Liver (tissue), 8 donors: ENCODE measurements at regions not wholly inside any gene's neighbourhood (a gene's known extent, or its start where the extent isn't known, plus 50 kb on each side); places are given as distances from the start of the nearest gene placed in this dataset.

Experiments
- DNase-seq: peaks from one replicate; pipeline ENCODE4 v3.0.0-alpha.2; 2017; ENCODE audit warnings: low spot score
- H3K27ac ChIP-seq, 2 donors: one replicate each; pipeline ENCODE4 v1.7.0; 2013; ENCODE audit warnings: inconsistent platforms in 2 of 2, low read length in 2 of 2, control low read depth in 1 of 2, low read depth in 1 of 2, mild to moderate bottlenecking in 1 of 2
- H3K27me3 ChIP-seq, 4 donors: one replicate each; pipeline versions ENCODE4 v1.6.1 to v1.7.0; 2013; ENCODE audit warnings: low read length in 3 of 4, inconsistent platforms in 1 of 4, mild to moderate bottlenecking in 1 of 4, moderate library complexity in 1 of 4; ENCODE audit not compliant: control insufficient read depth in 4 of 4, insufficient read depth in 4 of 4
- H3K36me3 ChIP-seq, 4 donors: one replicate each; pipeline versions ENCODE4 v1.6.1 to v1.7.0; 2013; ENCODE audit warnings: low read length in 3 of 4, mild to moderate bottlenecking in 3 of 4, low read depth in 1 of 4, moderate library complexity in 1 of 4; ENCODE audit not compliant: control insufficient read depth in 4 of 4, insufficient read depth in 3 of 4
- H3K4me1 ChIP-seq, 4 donors: one replicate each; pipeline versions ENCODE4 v1.6.1 to v1.7.0; 2013; ENCODE audit warnings: low read length in 3 of 4, mild to moderate bottlenecking in 3 of 4, moderate library complexity in 1 of 4; ENCODE audit not compliant: control insufficient read depth in 4 of 4, insufficient read depth in 4 of 4
- H3K4me3 ChIP-seq, 3 donors: one replicate each; pipeline versions ENCODE4 v1.6.1 to v1.7.0; 2013; ENCODE audit warnings: low read length in 3 of 3, control low read depth in 1 of 3, low read depth in 1 of 3, mild to moderate bottlenecking in 1 of 3
- H3K9ac ChIP-seq, 2 donors: one replicate each; pipeline ENCODE4 v1.7.0; 2013; ENCODE audit warnings: low read length in 2 of 2, mild to moderate bottlenecking in 2 of 2, moderate library complexity in 2 of 2, control low read depth in 1 of 2, low read depth in 1 of 2
- H3K9me3 ChIP-seq, 4 donors: one replicate each; pipeline versions ENCODE4 v1.6.1 to v1.7.0; 2013; ENCODE audit warnings: low read length in 3 of 4; ENCODE audit not compliant: control insufficient read depth in 4 of 4
- ATF3 ChIP-seq: IDR thresholded peaks from 2 replicates; pipeline ENCODE4 v1.6.1; 2016; ENCODE audit warnings: antibody characterized with exemption
- CTCF ChIP-seq: fragments of 150-350 bp; IDR thresholded peaks from 2 replicates; pipeline ENCODE4 v1.5.1; 2017; ENCODE audit warnings: improper control_type of control experiment, low read depth, low read length; ENCODE audit not compliant: missing input control
- EGR1 ChIP-seq, 2 donors: IDR thresholded peaks; 2 replicates each; pipeline ENCODE4 v1.6.1; 2016 to 2018; ENCODE audit warnings: antibody characterized with exemption in 2 of 2, low read depth in 2 of 2
- FOXA2 ChIP-seq: IDR thresholded peaks from 2 replicates; pipeline ENCODE4 v1.6.1; 2016; ENCODE audit warnings: antibody characterized with exemption
- GABPA ChIP-seq, 2 donors: IDR thresholded peaks in 1 of 2; conservative IDR thresholded peaks in 1 of 2; 2 replicates each; pipeline ENCODE4 v1.6.1; 2016; ENCODE audit warnings: antibody characterized with exemption in 2 of 2, mild to moderate bottlenecking in 1 of 2, moderate library complexity in 1 of 2
- HNF4A ChIP-seq, 2 donors: conservative IDR thresholded peaks; 2 replicates each; pipeline ENCODE4 v1.6.1; 2016; ENCODE audit warnings: antibody characterized with exemption in 2 of 2, mild to moderate bottlenecking in 2 of 2
- HNF4G ChIP-seq: IDR thresholded peaks from 2 replicates; pipeline ENCODE4 v1.6.1; 2016; ENCODE audit warnings: antibody characterized with exemption
- MAX ChIP-seq: IDR thresholded peaks from 2 replicates; pipeline ENCODE4 v1.6.1; 2016; ENCODE audit warnings: antibody characterized with exemption
- RAD21 ChIP-seq, 2 donors: IDR thresholded peaks; 2 replicates each; pipeline ENCODE4 v1.6.1; 2016; ENCODE audit warnings: antibody characterized with exemption in 2 of 2, mild to moderate bottlenecking in 2 of 2
- REST ChIP-seq: IDR thresholded peaks from 2 replicates; pipeline ENCODE4 v1.6.1; 2016; ENCODE audit warnings: antibody characterized with exemption, mild to moderate bottlenecking
- SP1 ChIP-seq: IDR thresholded peaks from 2 replicates; pipeline ENCODE4 v1.6.1; 2018; ENCODE audit warnings: antibody characterized with exemption, mild to moderate bottlenecking
- TAF1 ChIP-seq: conservative IDR thresholded peaks from 2 replicates; pipeline ENCODE4 v1.6.1; 2016; ENCODE audit warnings: antibody characterized with exemption, mild to moderate bottlenecking
- ZBTB33 ChIP-seq: IDR thresholded peaks from 2 replicates; pipeline ENCODE4 v1.6.1; 2016; ENCODE audit warnings: antibody characterized with exemption
- WGBS: extraction: QIAGEN DNeasy Blood & Tissue Kit; methylation state at CpG from one replicate; pipeline ENCODE4 v1.1.7; 2013; 5-methylcytosine and 5-hydroxymethylcytosine counted together
- donor health status: healthy.
- donor health status: healthy.
- donor health status: healthy.
- donor health status: healthy.
- donor health status: healthy.

GRCh38 chr19:28980236-28980868 lies 232.6 kb downstream of the UQCRFS1 start:
- peaks cover 0 to 2% (median 0%) of the 10 kb centered on the region in 4 donors for H3K27me3 ChIP-seq
- no peaks in the 10 kb centered on the region for H3K4me1 ChIP-seq
- H3K9me3 ChIP-seq, result no peaks in the 10 kb centered on the region
- H3K4me3 ChIP-seq, result no peak overlapping the region
- no peak for DNase-seq
- WGBS, result 59% methylated on average over 7 of the region's 7 CpGs
- no peak for TF ChIP-seq HNF4G
- TF ChIP-seq RAD21 (IDR thresholded peaks at IDR 0.05), result no peak
- no peak for TF ChIP-seq FOXA2
- TF ChIP-seq HNF4A (conservative IDR thresholded peaks at IDR 0.05), result no peak
- no peak for TF ChIP-seq EGR1 (IDR thresholded peaks at IDR 0.05; ENCODE audit: low read depth in 2 of 2)
- TF ChIP-seq GABPA (IDR thresholded peaks at IDR 0.05 in 1 of 2, conservative IDR thresholded peaks at IDR 0.05 in 1 of 2), result no peak
- H3K9ac ChIP-seq, result no peak overlapping the region
- no peaks in the 10 kb centered on the region for H3K36me3 ChIP-seq
- no peak overlapping the region for H3K27ac ChIP-seq

GRCh38 chr19:28977826-28978225 lies 235.1 kb downstream of the UQCRFS1 start:
- H3K27me3 ChIP-seq, result peaks cover 0 to 2% (median 0%) of the 10 kb centered on the region in 4 donors
- H3K4me3 ChIP-seq, result no peak overlapping the region

GRCh38 chr19:28972058-28972852 lies 240.7 kb downstream of the UQCRFS1 start:
- H3K9me3 ChIP-seq, result no peaks in the 10 kb centered on the region
- DNase-seq, result no peak
- H3K36me3 ChIP-seq, result no peaks in the 10 kb centered on the region
- TF ChIP-seq CTCF, result no peak
- TF ChIP-seq SP1, result no peak
- no peak for TF ChIP-seq ATF3
- TF ChIP-seq EGR1 (IDR thresholded peaks at IDR 0.05; ENCODE audit: low read depth in 2 of 2), result no peak
- TF ChIP-seq ZBTB33, result no peak
- no peak for TF ChIP-seq REST
- no peak for TF ChIP-seq MAX
- no peaks in the 10 kb centered on the region for H3K4me1 ChIP-seq
- WGBS, result 70% methylated on average over 4 of the region's 4 CpGs
- H3K27ac ChIP-seq, result no peak overlapping the region
- no peak overlapping the region for H3K4me3 ChIP-seq
- no peak overlapping the region for H3K9ac ChIP-seq
- peaks cover 0 to 3% (median 0%) of the 10 kb centered on the region in 4 donors for H3K27me3 ChIP-seq

More at GRCh38 chr19:28977826-28978225, 235.1 kb downstream of the UQCRFS1 start:
- no peak overlapping the region for H3K27ac ChIP-seq
- WGBS, result 75% methylated on average over 5 of the region's 5 CpGs
- H3K9ac ChIP-seq, result no peak overlapping the region
- no peak for TF ChIP-seq TAF1
- no peak for TF ChIP-seq RAD21 (IDR thresholded peaks at IDR 0.05)
- no peak for TF ChIP-seq SP1
- H3K4me1 ChIP-seq, result no peaks in the 10 kb centered on the region
- DNase-seq, result no peak
- H3K9me3 ChIP-seq, result no peaks in the 10 kb centered on the region
- no peaks in the 10 kb centered on the region for H3K36me3 ChIP-seq
